ENCODE measurements at regions not wholly inside any gene's neighbourhood (a gene's known extent, or its start where the extent isn't known, plus 50 kb on each side); places are given as distances from the start of the nearest gene placed in this dataset.

GRCh38 chr13:84126671-84127171 is 244.4 kb upstream of the SLITRK1 start:
- TF ChIP-seq POLR2A (IDR thresholded peaks at IDR 0.05) (no peak), CTCF (IDR thresholded peaks at IDR 0.05) (no peak), EP300 (IDR thresholded peaks at IDR 0.05) (no peak), POLR2AphosphoS5 (IDR thresholded peaks at IDR 0.05) (no peak)
